ELR (cell line): ENCODE measurements at regions not wholly inside any gene's neighbourhood (a gene's known extent, or its start where the extent isn't known, plus 50 kb on each side); places are given as distances from the start of the nearest gene placed in this dataset.
"Not testable (repeated sequence)": the region's sequence is repeated elsewhere in the genome, so short reads cannot be mapped to it uniquely, and the experiment has no call there.

Experiments
- DNase-seq: peaks from one replicate; pipeline ENCODE4 v3.0.0-alpha.2; 2015; ENCODE audit warnings: low read depth

DNA sequence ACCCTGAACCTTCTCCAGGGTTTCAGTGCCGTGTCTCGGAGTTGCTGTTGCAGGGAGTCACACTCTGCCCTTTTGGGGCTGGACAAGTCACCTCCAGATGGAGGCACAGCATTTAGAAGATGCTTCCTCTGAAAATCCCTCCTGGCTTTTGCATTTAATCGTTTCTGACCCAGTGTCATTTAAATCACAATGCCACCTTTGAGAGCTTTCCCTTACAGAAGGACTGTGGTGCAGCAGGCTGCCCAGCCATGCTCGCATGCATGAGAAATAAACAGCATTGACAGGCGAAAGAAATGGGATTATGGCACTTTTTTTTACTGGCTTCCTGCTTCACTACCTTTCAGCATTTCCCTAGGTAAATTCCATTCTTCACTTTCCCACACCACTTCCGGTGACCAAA lies 113.4 kb upstream of the DYRK2 start:
- DNase-seq, result no peak

DNA sequence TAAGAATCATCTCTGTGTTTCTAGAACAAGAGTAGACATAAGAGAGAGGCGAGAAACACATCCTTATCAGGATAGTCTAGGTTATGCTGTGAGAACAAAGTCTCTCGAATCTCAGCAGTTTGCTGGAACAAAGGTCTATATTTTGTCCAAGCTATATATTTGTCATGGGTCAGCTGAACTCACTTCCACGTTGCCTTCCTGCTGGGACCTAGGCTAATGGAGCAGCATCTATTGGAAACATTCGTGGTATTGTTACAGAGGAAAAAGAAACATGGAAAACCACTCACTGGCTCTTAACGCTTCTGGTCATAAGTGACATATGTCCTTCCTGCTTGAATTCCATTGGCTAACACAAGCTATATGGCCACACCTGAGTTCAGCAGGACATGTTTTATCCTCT lies 112.6 kb upstream of the DYRK2 start:
- no peak for DNase-seq

DNA sequence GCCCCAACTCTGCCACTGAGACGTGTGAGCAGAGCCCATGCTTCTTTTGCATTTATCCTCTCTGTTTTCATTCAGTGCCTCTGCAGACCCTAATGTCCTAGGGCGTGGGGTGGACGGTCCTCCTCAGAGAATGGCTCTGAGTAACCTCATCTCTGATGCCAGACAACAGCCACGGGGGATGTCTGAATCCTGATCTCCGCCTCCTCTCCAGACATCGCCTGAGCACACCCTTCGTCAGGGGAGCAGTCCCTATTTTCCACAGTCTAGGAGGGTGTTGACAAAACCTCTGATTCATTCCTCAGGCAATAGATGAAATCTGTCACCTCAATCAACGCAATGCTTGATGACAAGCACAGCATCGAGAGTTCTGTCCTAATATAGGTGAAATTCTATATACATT lies 109.2 kb upstream of the DYRK2 start:
- DNase-seq, result no peak

DNA sequence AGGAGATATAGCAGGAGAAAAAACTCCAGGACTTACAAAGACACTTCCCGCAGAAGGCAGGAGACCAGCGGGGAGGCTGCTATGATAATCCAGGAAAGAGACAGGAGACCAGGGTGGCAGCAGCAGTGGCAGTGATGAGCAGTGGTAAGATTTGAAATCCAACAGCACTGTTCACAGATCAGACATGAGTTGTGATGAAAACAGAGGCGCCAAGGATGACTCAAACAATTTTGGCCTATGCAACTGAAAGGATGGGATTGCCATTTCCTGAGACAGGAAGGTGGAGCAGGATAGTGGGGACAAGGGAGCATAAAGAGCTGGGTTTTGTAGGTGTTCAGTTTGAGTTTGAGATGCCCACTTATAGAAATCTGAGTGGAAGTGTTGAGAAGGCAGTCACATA lies 108.6 kb upstream of the DYRK2 start:
- DNase-seq, result peak; percentile 37

DNA sequence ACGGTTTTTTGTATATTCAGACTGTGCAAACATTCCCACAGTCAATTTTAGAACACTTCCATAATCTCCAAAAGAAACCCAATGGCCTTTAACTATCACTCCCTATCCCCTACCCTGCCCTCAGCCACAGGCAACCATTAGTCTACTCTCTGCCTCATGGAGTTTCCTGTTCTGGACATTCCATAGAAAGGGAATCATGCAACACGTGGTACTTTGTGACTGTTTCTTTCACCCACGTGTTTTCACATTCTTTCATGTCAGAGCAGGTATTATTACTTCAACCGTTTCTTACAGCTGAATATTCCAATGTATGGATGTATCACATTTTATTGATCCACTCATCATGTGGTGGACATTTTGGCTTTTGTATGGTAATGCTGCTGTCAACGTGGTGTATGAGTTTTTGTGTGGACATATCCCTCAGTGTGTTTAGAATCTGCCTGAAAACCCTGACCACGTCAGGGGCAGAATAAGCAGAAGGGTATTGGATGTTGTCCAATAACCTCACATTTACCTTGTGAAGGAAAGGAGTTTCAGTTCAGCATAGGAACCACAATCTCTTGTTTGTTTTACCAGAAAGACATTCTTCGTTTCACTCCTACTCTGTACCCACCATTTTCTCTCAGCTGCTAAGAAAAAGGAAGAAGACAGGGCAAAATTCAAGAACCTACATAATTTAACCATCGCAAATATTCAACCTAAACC lies 107.5 kb upstream of the DYRK2 start:
- peak; percentile 66 for DNase-seq

DNA sequence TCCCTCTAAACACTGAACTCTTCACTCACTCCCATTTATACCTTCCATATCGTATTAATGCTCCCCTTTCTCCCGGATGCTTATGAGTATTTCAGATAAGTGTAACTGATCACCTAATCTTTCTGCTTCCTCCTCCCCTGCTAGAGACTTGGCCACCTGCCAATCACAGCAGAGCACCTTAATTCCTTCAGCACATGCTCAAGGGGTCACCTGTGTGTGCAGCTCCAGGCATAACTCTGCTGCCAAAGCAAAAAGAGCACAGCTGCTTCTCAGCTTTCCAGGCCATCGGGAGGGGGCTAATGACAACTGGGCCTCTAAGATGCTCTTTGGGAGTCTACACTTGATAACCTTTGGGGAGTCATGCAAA lies 106.9 kb upstream of the DYRK2 start:
- DNase-seq, result no peak

DNA sequence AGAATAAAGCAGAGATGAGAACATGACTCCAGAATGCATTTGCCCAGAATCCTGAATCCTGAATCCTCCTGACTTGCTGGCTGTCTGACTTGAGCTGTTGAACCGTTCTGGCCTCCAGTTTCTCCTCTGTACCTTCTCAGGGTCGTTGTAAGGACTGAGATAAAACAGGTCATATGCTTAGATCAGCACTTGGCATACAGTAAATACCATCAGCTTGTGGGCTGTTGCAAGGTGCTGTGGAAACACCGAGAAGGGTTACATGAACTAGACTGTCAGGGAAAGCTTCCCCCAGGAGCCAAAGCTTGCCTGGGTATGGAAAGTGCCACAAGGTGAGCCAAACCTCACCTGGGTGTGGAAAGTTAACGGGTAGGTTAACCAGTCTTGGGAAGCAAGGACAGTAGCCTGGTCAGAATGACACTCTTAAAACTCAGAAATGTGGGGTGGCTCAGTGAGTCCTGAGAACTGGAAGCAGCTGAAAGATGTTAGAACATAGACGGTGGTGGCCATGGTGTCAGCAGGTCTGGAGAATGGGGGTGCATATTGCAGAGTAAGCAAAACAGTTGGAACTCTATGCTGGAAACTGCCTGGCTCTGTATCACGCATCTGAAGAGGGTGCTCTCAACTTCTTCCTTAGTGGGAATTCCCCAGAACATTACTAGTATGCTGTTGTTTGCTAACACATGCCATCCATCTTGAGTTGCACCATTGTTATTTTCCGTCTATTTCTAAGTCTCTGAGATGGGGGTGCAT lies 105.3 kb upstream of the DYRK2 start:
- no peak for DNase-seq

DNA sequence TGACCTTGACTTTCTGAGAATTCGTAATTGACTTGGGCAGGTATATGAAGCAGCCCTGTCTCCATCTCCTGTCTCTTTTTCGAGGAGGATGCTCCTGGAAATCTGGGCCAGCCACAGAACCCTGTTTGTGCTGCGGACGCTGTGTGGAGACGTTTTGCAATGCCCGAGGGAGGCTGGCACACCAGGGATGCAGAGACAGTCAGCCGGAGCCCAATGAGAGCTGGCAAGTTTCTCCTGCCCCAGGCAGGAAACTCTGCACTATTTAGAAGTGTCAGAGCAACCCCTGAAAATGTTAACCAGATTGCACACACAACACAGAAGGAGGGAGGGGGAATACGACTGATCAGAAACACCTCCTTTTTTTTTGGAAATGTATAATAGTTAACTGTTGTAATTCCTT lies 103.2 kb upstream of the DYRK2 start:
- no peak for DNase-seq

DNA sequence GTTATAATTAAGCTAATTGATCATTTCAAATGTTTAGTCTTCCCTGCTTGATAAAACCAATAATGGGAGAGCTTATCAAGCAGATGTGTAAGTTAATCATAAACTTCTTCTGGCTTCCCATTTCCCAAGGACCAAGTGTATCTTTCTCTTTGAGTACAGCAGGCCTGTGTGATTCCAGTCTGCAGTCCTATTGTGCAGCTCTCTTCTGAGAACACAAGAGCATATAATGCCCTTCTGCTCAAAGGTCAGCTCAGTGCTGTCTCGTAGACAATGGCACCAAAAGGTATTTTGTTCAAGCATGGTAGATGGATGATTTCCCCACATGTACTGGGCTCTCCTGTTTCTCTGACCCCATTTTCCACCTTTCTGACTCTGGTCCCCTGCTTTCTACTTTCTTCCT lies 101.8 kb upstream of the DYRK2 start:
- no peak for DNase-seq

DNA sequence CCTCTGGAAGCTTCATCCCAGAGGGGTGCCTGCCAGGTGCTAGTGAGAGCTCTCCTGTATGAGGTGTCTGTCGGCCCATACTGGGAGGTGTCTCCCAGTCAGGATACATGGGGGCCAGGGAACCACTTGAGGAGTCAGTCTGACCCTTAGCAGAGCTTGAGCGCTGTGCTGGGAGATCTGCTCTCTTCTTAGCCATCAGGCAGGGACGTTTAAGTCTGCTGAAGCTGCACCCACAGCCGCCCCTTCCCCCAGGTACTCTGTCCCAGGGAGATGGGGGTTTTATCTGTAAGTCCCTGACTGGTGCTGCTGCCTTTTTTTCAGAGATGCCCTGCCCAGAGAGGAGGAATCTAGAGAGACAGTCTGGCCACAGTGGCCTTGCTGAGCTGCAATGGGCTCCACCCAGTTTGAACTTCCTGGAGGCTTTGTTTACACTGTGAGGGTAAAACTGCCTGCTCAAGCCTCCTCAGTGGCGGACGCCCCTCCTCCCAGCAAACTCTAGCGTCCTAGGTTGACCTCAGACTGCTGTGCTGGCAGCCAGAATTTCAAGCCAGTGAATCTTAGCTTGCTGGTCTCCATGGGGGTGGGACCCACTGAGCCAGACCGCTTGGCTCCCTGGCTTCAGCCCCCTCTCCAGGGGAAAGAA lies 93.3 kb upstream of the DYRK2 start:
- not testable (repeated sequence) for DNase-seq

DNA sequence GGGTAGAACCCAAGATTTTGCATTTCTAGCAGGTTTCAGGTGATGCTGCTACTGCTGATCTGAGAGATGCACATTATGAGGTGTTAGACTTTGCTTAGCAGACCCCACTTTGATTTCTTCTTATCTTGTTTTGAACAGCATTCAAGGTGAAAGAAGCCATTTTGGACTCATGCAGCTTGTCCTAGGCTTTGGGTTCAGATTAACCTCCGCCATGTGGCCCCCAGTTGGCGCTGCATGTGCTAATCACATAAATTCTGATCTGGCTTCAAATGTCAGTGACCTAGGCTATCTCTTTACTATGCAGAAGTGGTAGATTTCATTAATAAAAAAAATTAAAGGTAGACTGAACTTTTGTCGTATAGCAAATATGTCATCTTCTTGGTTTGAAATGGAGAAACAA lies 89.8 kb upstream of the DYRK2 start:
- DNase-seq, result no peak

DNA sequence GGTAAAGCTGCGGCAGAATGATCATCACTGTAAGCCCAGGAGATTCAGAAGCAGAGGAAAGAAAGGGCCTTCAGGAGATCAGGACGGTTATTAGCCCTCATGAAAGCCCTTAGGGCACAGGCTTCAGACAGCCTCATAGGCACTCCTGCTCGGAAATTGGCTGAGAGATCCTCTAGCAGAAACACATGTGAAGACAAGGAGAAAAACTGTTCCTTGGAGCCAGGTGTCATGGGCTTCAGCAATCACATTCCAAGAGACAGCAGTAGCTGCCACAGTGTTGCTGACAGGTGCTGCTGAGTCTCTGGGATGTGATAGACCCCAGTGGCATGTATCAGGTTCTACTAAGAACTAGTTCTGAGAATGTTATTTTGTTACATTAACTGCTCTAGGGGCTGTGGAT lies 88.8 kb upstream of the DYRK2 start:
- no peak for DNase-seq

DNA sequence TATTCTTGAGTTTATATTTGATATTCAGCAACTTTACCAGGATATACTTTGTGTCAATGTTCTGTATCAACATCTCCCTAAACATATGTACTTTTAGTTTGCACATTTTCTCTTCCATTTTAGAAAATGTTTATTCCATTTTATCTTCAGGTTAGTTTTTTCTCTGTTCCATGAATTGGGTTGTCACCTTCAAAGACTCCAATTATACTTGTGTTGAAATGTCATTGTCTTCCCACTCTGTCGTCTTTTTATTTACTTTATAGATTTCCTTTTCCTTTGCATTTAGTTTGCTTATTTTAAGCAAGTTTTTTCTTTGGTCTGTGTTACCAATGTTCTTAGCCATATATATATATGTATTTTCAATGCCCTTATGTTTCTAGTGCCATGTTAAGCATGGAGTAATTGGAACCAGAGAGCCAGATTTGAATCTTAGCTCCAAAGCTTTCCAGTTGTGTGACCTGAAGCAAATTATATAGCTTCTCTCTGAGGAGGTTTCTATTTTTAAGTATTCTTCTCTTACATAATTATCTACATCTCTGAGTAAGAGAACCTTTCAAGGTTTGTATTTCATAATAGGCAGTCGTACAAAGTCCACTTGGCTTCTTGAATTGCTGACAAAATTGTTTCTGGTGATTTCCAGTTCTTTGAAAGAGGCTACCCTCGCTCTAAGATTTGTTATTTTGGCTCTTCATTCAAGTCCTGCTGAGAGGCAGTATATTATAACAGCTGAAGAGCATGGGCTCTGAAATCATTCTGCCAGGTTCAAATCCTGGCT lies 85.8 kb upstream of the DYRK2 start:
- no peak for DNase-seq

DNA sequence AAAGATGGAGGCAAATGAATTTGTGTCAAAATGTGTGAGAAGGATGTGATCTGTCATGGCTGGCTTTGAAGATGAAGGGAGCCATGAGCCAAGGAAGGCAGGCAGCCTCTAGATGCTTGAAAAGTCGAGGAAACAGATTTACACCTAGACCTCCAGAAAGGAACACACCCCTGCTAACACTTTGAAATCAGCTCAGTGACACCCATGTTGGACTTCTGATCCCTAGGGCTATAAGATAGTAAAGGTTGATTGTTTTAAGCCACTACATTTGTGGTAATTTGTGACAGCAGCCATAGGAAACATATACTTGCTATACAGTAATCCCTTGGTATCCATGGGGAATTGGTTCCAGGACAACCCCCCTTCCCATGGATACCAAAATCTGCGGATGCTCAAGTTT lies 80.5 kb upstream of the DYRK2 start:
- DNase-seq, result no peak

DNA sequence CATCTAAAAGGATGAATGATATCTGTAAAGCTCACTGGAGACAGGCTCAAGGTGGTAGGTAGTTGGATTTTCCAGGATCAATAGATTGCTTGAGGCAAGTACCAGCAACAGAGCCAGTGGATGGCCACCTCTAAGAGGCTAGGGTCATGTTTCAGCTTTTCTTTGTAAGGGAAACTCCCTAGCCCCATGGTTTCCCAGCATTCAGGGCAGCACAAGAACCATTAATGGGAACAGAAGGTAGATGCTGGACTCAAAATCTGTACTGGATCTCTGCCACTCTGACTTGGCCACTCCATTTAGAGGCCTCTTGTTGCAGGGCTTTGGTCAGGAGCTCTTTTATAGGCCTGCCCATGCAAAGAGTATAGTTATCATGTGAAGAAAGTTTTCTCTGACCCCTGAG lies 76.1 kb upstream of the DYRK2 start:
- no peak for DNase-seq

DNA sequence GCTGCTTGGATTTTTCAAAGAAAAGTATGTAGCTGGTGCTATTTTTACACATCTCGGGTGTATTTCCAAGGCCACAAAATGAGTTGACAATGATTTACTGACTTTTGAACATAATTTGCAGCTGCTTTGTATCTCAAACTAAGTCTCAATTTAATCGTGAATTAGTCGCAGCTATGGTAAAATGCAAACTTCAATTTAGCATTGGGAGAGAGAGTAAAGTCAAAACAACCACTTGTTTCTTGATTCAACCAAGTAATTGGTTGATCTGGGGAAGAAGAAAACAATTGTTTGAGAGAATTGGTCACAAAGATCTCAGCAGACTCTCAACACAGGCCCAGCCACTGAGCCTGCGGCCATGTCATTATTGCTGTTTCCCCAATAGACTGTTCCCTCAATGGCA lies 75.0 kb upstream of the DYRK2 start:
- no peak for DNase-seq

DNA sequence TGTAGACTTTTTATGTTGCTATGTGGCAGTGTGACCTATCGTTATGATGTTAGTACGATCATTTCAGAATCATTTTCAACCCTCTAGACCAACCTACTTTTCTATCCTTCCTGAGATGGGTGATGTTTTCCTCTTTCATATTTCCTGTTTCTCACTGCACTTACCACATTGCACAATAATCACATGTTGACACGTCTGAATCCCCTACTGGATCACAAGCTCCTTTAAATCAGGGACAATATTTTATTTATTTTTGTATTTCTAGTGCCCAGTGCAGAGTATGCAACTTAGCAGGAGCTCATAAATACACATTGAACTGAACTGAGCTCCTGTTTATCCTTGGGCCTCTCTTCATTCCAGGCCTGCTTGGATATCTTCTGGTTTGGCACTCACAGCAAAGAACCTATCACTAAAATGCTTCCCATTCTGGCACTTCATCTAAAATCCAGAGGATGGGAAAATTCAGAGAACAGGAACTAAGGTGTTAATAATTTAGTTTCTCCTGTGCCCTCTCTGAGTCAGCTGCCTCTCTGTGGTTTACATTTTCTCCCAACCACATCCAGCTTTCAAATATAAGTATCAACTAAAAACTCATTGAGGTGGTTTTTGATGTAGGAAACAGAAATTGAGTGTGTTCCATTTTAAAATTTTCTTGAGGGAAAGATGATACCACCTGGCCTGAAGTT lies 69.4 kb upstream of the DYRK2 start:
- peak; percentile 10 for DNase-seq

DNA sequence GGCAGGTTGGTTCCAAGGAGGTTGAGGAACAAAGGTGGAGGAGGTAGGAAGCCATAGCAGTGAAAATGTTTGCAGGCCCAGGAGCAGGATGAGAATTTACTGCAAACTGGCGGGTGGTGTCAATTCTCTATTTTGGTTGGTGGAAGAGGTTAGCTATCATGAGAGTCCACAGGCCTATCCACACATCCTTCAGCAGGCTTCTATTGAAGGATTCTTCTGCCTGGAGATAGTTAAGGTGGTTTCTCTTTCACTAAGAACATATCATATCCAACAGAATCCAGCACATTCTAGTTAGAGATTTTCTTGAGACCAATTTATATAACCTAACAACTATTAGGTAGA lies 68.9 kb upstream of the DYRK2 start:
- DNase-seq, result no peak

DNA sequence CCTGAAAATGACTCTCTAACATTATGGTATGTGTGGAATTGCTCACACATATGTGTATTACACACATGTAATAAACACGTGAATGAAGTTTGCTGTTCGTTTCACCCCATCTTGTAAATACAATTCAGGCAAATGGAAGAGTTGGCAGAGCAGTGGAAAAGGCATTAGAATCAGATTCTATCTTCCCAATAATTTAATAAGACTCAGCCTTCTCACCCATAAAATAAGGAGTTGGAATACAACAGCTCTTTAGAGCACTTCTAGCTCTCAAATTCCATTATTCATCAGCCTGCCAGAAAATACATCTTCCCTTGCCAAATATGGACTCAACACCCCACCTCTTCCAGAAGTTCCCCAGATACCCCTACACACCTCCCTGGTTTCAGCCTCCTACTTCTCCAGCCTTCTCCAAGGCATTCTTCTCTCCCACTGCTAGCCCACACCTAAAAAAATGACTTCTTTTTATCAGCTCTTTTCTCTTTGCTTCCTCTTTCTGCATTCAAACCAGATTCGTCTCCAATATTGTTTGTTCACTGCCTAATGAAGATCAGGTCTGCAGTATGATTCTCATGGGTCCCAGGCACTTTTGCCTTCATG lies 66.2 kb upstream of the DYRK2 start:
- DNase-seq, result no peak

DNA sequence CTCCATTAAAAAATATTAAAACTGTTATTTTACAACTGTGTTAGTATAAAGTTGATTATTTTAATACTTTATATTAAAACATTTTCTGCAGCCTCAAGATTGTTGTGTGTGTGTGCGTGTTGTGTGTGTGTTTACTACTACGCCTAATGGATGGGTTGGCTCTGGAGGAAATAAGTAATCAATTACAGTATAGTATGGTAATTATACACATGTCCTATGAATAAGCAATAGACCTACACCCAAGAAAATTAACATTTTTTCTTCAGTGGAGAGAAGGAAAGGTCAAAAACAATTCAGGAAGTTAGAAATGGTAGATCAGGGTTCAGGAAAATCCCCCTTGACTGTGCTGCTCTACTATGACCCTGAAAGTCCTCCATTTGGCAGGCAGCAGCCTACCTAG lies 65.7 kb upstream of the DYRK2 start:
- no peak for DNase-seq

DNA sequence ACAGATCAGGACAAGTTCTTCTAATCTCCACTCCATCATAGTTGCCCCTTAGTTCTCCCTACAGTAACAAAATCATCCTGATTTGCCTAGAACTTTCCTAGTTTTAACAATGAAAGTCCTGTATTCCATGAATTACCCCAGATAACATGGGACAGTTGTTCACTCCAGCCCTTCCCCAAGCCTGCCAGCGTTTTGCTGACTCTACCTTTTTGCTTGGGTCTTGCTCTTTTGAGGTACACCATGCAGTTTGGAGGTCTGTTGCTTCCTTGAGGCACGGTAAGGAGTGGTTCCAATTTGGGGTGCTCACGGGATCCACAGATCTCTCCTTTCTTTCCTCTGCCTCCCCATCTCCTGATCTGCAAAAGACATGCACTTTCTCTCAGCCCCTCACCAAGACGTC lies 61.6 kb upstream of the DYRK2 start:
- no peak for DNase-seq

DNA sequence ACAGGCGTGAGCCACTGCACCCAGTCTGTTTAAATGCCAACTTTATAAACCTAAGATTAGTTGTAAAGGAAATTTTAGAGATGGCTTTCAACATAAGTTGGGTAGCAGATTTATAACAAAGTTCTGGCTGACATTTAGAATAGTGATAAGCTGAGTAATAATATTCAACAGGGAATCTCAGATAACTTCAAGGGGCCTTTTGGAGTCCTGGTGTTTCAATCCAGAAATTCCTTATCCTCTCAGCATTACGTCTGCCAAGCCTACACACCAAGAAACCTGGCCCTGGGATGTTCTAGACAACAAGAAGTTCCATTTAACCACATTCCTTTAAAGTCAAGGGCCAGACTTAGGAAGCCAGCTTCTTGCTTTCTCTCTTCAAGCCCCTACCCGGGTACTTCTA lies 59.5 kb upstream of the DYRK2 start:
- DNase-seq, result no peak
